Astrocyte of the cerebellum (primary cell): ENCODE measurements at regions not wholly inside any gene's neighbourhood (a gene's known extent, or its start where the extent isn't known, plus 50 kb on each side); places are given as distances from the start of the nearest gene placed in this dataset.
"Not testable (repeated sequence)": the region's sequence is repeated elsewhere in the genome, so short reads cannot be mapped to it uniquely, and the experiment has no call there.

Experiments used
- DNase-seq: peaks from one replicate; pipeline ENCODE4 v3.0.0-alpha.2; 2011; ENCODE audit warnings: low read depth
- H3K4me3 ChIP-seq: 2 replicates; pipeline ENCODE4 v1.5.1; 2011; ENCODE audit warnings: mild to moderate bottlenecking, low read depth, low read length, moderate library complexity
- in situ Hi-C: cut with HindIII; loops from 2 replicates; pipeline ENCODE4 v1.10.0; 2017; ENCODE audit warnings: low sequenced_read_pairs
- TF ChIP-seq, protein P1 (sequence below): IDR thresholded peaks from 2 replicates; pipeline ENCODE4 v1.5.1; 2012; ENCODE audit warnings: low read length, low read depth, moderate library complexity, mild to moderate bottlenecking; ENCODE audit errors: missing control alignments

DNA sequence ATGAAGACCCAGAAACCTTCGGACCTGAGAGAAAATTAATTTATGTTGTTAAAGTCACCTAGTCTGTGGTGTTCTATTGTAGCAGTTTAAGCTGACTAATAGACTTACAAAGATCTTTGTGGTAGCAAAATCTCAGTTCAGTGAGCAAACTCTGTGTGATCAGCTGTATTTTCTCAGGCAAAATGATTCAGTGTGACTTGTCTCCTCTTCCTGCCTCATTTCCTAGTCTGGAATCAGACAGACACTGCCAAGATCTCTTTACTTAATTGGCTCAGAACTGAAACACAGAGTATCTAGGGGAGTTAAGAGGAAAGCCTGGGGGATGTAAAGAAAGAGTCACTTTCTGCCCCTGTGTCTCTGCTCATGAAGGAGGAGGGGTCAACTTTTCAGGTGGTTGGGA, 564.7 kb downstream of the KCNA4 start:
- DNase-seq, result peak; percentile 64
- in situ Hi-C loops, result no loop called here
- H3K4me3 ChIP-seq, result no peak overlapping the region
- TF ChIP-seq, protein P1, sequence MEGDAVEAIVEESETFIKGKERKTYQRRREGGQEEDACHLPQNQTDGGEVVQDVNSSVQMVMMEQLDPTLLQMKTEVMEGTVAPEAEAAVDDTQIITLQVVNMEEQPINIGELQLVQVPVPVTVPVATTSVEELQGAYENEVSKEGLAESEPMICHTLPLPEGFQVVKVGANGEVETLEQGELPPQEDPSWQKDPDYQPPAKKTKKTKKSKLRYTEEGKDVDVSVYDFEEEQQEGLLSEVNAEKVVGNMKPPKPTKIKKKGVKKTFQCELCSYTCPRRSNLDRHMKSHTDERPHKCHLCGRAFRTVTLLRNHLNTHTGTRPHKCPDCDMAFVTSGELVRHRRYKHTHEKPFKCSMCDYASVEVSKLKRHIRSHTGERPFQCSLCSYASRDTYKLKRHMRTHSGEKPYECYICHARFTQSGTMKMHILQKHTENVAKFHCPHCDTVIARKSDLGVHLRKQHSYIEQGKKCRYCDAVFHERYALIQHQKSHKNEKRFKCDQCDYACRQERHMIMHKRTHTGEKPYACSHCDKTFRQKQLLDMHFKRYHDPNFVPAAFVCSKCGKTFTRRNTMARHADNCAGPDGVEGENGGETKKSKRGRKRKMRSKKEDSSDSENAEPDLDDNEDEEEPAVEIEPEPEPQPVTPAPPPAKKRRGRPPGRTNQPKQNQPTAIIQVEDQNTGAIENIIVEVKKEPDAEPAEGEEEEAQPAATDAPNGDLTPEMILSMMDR, result no peak

DNA sequence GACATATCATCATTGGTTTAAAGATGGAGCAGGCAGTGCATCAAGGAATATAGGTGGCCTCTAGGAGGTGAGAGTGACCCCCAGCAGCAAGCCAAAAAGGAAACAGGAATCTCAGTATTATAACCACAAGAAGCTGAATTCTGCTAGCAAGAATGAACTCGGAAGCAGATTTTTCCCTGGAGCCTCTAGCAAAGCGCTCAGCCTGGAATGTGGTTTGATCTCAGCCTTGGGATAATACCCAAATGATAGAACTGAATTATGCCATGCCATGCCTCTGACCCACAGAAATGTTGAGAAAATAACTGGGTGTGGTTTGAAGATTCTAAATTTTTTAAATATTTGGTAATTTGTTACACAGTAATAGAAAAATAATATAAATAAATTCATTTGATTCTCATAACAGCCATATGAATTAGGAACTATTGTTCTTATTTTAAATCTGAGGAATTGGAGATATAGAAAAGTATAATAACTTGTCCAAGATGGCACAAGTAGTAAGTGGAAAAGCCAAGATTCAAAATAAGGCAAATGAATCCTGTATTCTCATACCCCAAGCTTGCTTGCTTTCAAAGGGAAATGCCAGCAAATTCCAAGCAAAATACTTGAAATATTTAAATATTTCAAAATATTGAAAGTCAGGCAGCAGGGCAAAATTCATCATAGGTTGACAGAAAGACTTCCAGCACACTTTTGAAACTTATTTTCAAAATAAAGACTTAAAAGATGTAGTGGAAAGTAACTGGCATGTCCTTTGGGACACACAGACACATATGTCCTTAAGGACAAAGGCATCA, 567.4 kb downstream of the KCNA4 start:
- DNase-seq, result no peak
- in situ Hi-C loops, result loop anchor here (25.0 kb wide), 1 partner anchor 863 kb away; the partner anchor contains the start of gene ARL14EP
- TF ChIP-seq, protein P1, result no peak
- H3K4me3 ChIP-seq, result no peak overlapping the region

DNA sequence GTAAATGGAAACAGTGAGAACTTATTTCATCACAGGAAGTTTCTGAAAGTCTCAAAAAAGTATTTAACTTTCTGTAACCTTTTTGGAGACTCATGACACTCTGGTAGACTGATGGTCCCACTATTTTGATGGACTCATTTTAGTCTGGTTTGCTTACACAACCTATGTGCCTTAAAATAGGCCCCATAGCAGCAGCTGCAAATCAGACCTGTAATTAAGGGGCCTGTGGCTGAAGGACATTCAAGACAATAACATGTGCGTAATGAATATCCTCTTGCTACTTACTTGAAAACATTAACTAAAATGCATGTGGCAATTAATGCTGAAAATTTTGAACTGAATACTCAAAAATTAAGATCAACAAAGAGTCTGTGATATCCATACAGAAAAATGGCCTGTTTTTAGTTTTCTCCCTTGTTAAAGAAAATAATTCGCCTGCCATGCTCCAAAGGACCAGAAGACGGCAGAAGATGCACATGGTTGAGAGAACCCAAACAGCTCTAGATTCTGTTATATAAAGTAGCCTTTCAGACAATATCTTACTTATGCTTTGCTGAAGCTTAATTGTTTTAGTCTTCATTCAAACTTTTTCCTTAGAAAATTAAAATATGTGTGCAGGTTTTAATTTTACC, 568.5 kb downstream of the KCNA4 start:
- peak; percentile 31 for DNase-seq
- in situ Hi-C loops, result loop anchor here (25.0 kb wide), 1 partner anchor 864 kb away; the partner anchor contains the start of gene ARL14EP
- no peak overlapping the region for H3K4me3 ChIP-seq
- TF ChIP-seq, protein P1, result peak; percentile 47

DNA sequence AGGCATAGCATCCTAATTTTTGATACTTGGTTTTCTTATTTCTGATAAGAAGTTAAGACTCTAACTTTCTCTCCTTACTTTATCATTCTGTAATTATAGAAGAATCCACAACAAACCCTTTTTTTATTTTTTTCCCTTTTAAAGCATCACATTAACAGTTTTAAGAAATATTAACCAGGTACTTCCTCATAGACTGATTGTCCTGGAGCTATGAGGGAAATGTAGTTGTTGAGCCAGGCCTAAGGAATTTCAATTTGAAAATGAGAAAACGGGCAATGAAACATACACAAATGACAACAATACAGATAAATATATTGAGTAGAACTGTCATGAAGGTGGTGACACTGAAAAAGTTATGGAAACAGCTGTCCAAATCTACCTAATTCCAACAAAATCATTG, 569.0 kb downstream of the KCNA4 start:
- no peak overlapping the region for H3K4me3 ChIP-seq
- DNase-seq, result no peak
- in situ Hi-C loops, result loop anchor here (25.0 kb wide), 1 partner anchor 864 kb away; the partner anchor contains the start of gene ARL14EP
- TF ChIP-seq, protein P1, result no peak

DNA sequence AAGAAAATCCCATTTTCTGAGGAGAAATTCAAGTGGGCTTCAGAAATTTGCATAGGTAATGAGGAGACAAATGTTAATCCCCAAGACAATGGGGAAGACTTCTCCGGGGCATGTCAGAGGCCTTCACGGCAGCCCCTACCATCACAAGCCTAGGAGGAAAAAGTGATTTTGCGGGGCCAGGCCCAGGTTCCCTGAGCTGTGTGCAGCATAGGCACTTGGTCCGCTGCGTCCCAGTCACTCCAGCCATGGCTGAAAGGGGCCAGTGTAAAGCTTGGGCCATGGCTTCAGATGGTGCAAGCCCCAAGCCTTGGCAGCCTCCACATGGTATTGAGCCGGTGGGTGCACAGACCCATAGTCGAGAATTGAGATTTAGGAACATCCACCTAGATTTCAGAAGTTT, 570.7 kb downstream of the KCNA4 start:
- TF ChIP-seq, protein P1, result no peak
- no peak for DNase-seq
- no peak overlapping the region for H3K4me3 ChIP-seq
- in situ Hi-C loops, result loop anchor here (25.0 kb wide), 1 partner anchor 866 kb away; the partner anchor contains the start of gene ARL14EP

DNA sequence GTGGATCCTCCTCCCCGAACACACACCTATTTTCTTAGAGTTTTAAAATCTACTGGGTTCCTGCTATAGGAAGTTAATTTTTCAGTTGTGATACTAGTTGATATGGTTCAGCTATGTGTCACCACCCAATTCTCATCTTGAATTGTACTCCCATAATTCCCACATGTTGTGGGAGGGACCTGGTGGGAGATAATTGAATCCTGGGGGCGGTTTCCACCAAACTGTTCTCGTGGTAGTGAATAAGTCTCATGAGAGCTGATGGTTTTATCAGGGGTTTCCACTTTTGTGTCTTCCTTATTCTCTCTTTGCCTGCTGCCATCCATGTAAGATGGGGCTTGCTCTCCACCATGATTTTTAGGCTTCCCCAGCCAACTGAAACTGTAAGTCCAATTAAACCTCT, 571.6 kb downstream of the KCNA4 start:
- in situ Hi-C loops, result loop anchor here (25.0 kb wide), 1 partner anchor 867 kb away; the partner anchor contains the start of gene ARL14EP
- not testable (repeated sequence) for DNase-seq

DNA sequence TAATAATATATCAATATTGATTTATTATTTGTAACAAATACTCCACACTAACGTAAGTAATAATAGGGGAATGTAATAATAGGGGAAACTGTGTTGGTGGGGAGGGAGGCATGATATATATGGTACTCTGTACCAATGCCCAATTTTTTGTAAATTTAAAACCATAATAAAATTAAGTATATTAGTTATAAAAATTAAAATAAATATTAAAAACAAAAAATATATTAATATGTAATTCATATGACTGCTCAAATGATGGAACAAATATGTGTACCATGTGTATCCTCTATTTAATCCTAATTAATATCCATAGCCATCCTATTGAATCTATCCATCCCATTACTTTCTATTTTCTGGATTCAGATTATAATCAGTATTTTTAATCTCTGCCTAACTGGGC, 578.0 kb downstream of the KCNA4 start:
- in situ Hi-C loops, result loop anchor here (25.0 kb wide), 1 partner anchor 873 kb away; the partner anchor contains the start of gene ARL14EP
- DNase-seq, result no peak
- no peak overlapping the region for H3K4me3 ChIP-seq
- TF ChIP-seq, protein P1, result no peak

More for the DNA sequence above, 571.6 kb downstream of the KCNA4 start:
- H3K4me3 ChIP-seq, result not testable (repeated sequence)
